Astrocyte (in vitro differentiated cells and primary cell): ENCODE measurements at regions not wholly inside any gene's neighbourhood (a gene's known extent, or its start where the extent isn't known, plus 50 kb on each side); places are given as distances from the start of the nearest gene placed in this dataset.

Source experiments
- DNase-seq: peaks from one replicate; pipeline ENCODE4 v3.0.0-alpha.2; 2010; ENCODE audit warnings: low read depth
- FAIRE-seq: peaks from 2 replicates; lab custom pipeline; 2011; peaks lifted over from hg19 to GRCh38; lab: Jason Lieb, UNC
- H2AFZ ChIP-seq: 2 replicates; pipeline ENCODE4 v1.6.0; 2012; ENCODE audit warnings: low read depth, low read length, inconsistent platforms
- H3K27ac ChIP-seq: 2 replicates; pipeline ENCODE4 v1.5.1; 2011; ENCODE audit warnings: low read depth, low read length, inconsistent platforms
- H3K27me3 ChIP-seq: 2 replicates; pipeline ENCODE4 v1.6.0; 2011; ENCODE audit warnings: low read length, inconsistent platforms; ENCODE audit not compliant: insufficient read depth
- H3K36me3 ChIP-seq: 2 replicates; pipeline ENCODE4 v1.5.1; 2011; ENCODE audit warnings: low read length, inconsistent platforms; ENCODE audit not compliant: insufficient read depth
- H3K4me1 ChIP-seq: 2 replicates; pipeline ENCODE4 v1.5.1; 2011; ENCODE audit warnings: low read length, inconsistent platforms; ENCODE audit not compliant: insufficient read depth
- H3K4me2 ChIP-seq: 2 replicates; pipeline ENCODE4 v1.6.0; 2012; ENCODE audit warnings: low read length, inconsistent platforms
- H3K4me3 ChIP-seq: 2 replicates; pipeline ENCODE4 v1.5.1; 2011; ENCODE audit warnings: low read depth, mild to moderate bottlenecking, low read length, inconsistent platforms; ENCODE audit not compliant: insufficient read depth
- H3K79me2 ChIP-seq: 2 replicates; pipeline ENCODE4 v1.6.0; 2012; ENCODE audit warnings: mild to moderate bottlenecking, low read length, inconsistent platforms; ENCODE audit not compliant: insufficient read depth
- H3K9ac ChIP-seq: 2 replicates; pipeline ENCODE4 v1.6.0; 2012; ENCODE audit warnings: mild to moderate bottlenecking, low read length, inconsistent platforms
- H3K9me3 ChIP-seq: 2 replicates; pipeline ENCODE4 v1.5.1; 2012; ENCODE audit warnings: low read depth, mild to moderate bottlenecking, low read length, inconsistent platforms; ENCODE audit not compliant: insufficient read depth
- H4K20me1 ChIP-seq: 2 replicates; pipeline ENCODE4 v1.6.0; 2012; ENCODE audit warnings: low read length, inconsistent platforms; ENCODE audit not compliant: insufficient read depth
- H3K27ac Mint-ChIP-seq: one replicate; pipeline ENCODE4 v1.8.0; 2021; ENCODE audit warnings: mild to moderate bottlenecking, mixed read lengths; ENCODE audit not compliant: unreplicated experiment
- H3K27me3 Mint-ChIP-seq: one replicate; pipeline ENCODE4 v1.8.0; 2021; ENCODE audit warnings: low read depth, mixed read lengths; ENCODE audit not compliant: unreplicated experiment
- H3K36me3 Mint-ChIP-seq: one replicate; pipeline ENCODE4 v1.8.0; 2021; ENCODE audit warnings: low read depth, mixed read lengths; ENCODE audit not compliant: unreplicated experiment
- H3K4me1 Mint-ChIP-seq: one replicate; pipeline ENCODE4 v1.8.0; 2021; ENCODE audit warnings: low read depth, mixed read lengths; ENCODE audit not compliant: unreplicated experiment
- H3K4me3 Mint-ChIP-seq: one replicate; pipeline ENCODE4 v1.8.0; 2021; ENCODE audit warnings: mild to moderate bottlenecking, moderate library complexity, mixed read lengths; ENCODE audit not compliant: unreplicated experiment
- H3K9me3 Mint-ChIP-seq: one replicate; pipeline ENCODE4 v1.8.0; 2021; ENCODE audit warnings: mild to moderate bottlenecking, mixed read lengths; ENCODE audit not compliant: unreplicated experiment
- CTCF ChIP-seq: IDR thresholded peaks from 2 replicates; pipeline ENCODE4 v1.5.1; 2011; ENCODE audit warnings: low read depth, mild to moderate bottlenecking, inconsistent platforms, low read length, moderate library complexity; ENCODE audit not compliant: insufficient read depth
- EZH2 ChIP-seq: IDR thresholded peaks from 2 replicates; pipeline ENCODE4 v1.6.1; 2012; ENCODE audit warnings: mild to moderate bottlenecking, low read length, inconsistent platforms; ENCODE audit not compliant: insufficient read depth

DNA sequence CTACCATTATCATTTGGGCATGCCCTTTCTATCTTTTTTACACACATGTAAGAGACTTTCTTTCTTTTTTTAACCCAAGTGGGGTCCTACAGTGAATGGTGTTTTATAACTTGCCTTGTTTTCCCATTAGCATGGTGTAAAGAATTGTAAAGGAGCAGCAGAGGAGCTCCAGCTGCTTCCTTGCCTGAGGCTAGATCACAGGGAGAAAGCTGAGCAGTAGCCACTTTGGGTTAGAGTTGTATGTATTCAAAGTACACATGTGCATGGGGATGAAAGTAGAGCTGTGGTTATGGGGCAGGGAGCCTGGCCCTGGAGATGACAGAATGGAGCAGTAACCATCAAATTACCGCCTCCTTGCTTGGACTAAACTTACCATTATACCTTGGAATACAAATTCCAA, 231.1 kb upstream of the PDZRN3 start:
- no peaks in the 10 kb centered on the region for H3K27me3 Mint-ChIP-seq
- FAIRE-seq: no peak

DNA sequence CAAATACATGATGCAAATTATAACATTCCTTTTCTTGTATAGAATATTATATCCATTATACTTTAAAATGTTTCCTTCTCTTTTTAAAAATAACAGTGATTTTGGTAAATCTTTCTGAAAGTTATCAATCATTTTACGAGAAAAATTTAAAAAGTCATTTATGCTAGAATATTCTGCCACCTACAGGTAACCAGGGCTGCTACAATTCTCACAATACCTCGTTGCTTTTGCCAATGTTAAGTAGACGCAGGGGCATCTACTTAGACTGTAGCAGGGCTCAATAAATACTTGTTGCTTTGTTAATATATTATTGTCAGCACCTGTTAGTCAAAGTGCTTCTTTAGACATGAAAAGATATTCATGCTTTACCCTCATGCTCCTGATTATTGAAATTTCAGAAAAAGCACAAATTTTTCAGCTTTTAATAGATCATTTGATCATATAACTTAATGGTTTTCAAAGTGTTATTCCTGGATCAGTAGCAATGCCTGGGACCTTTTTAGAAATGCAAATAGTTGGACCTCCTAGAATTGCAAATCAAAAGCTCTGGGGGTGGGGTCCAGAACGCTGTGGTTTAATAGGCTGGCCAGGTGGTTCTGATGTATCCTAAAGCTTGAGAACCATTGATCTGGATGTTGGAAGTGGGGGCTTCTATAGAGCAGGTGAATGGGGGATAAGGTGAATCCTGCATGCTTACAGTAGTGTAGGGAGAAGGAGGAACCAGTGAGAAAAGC, 223.6 kb upstream of the PDZRN3 start:
- no peak overlapping the region for H3K27ac Mint-ChIP-seq
- H3K4me3 Mint-ChIP-seq: no peak overlapping the region
- no peaks in the 10 kb centered on the region for H3K36me3 ChIP-seq
- H3K4me3 ChIP-seq: no peak overlapping the region
- no peaks in the 10 kb centered on the region for H3K27me3 ChIP-seq
- H3K4me2 ChIP-seq: no peak overlapping the region
- no peaks in the 10 kb centered on the region for H3K4me1 Mint-ChIP-seq
- no peak overlapping the region for H3K27ac ChIP-seq
- no peaks in the 10 kb centered on the region for H3K4me1 ChIP-seq
- no peak for FAIRE-seq
- DNase-seq: peak; percentile 23
- no peaks in the 10 kb centered on the region for H3K36me3 Mint-ChIP-seq
- H3K79me2 ChIP-seq: no peaks in the 10 kb centered on the region
- TF ChIP-seq CTCF (peak; percentile 90), EZH2 (no peak)
- no peaks in the 10 kb centered on the region for H3K9me3 ChIP-seq
- no peak overlapping the region for H3K9ac ChIP-seq
- H4K20me1 ChIP-seq: no peaks in the 10 kb centered on the region
- H3K27me3 Mint-ChIP-seq: no peaks in the 10 kb centered on the region
- no peak overlapping the region for H2AFZ ChIP-seq
- H3K9me3 Mint-ChIP-seq: peaks cover 6% of the 10 kb centered on the region

More for the DNA sequence above, 231.1 kb upstream of the PDZRN3 start:
- Mint-ChIP-seq H3K27ac (no peak overlapping the region), H3K4me1 (no peaks in the 10 kb centered on the region), H3K9me3 (no peaks in the 10 kb centered on the region), H3K36me3 (no peaks in the 10 kb centered on the region), H3K4me3 (no peak overlapping the region)
- TF ChIP-seq EZH2 (no peak), CTCF (no peak)
- Histone ChIP-seq H3K79me2 (no peaks in the 10 kb centered on the region), H3K27me3 (no peaks in the 10 kb centered on the region), H3K27ac (no peak overlapping the region), H3K9me3 (no peaks in the 10 kb centered on the region), H3K9ac (no peak overlapping the region), H2AFZ (no peak overlapping the region), H3K4me2 (no peak overlapping the region), H3K36me3 (no peaks in the 10 kb centered on the region), H3K4me3 (no peak overlapping the region), H4K20me1 (no peaks in the 10 kb centered on the region), H3K4me1 (no peaks in the 10 kb centered on the region)
- DNase-seq: no peak

DNA sequence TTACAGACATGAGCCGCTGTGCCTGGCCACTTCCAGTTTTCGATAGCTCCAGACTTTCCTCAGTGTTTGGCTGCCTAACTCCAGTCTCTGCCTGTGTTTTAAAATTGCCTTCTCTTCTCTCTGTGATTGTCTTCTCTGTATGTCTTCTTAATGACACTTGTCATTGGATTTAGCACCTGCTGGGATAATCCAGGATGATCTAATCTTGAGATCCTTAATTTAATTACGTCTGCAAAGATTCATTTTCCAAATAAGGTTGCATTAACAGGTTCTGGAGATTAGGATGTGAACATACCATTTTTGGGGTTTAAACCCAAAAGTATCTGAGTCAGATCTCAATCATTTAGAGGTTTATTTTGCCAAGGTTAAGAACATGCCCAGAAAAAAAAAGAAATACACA, 222.2 kb upstream of the PDZRN3 start:
- Mint-ChIP-seq H3K27me3 (no peaks in the 10 kb centered on the region), H3K27ac (no peak overlapping the region), H3K4me3 (no peak overlapping the region), H3K4me1 (no peaks in the 10 kb centered on the region), H3K9me3 (peaks cover 6% of the 10 kb centered on the region), H3K36me3 (no peaks in the 10 kb centered on the region)
- TF ChIP-seq CTCF: no peak
- no peak for TF ChIP-seq EZH2
- Histone ChIP-seq H3K9ac (no peak overlapping the region), H4K20me1 (no peaks in the 10 kb centered on the region), H3K27me3 (no peaks in the 10 kb centered on the region), H3K4me1 (no peaks in the 10 kb centered on the region), H3K4me2 (no peak overlapping the region), H3K9me3 (no peaks in the 10 kb centered on the region), H3K79me2 (no peaks in the 10 kb centered on the region), H3K4me3 (no peak overlapping the region), H3K36me3 (no peaks in the 10 kb centered on the region), H2AFZ (no peak overlapping the region), H3K27ac (no peak overlapping the region)
- FAIRE-seq: no peak
- no peak for DNase-seq
